SK-N-SH (cell line): ENCODE measurements at regions not wholly inside any gene's neighbourhood (a gene's known extent, or its start where the extent isn't known, plus 50 kb on each side); places are given as distances from the start of the nearest gene placed in this dataset.

Experiments used
- CTCF ChIA-PET: fragments of 300-600, 350-600 bp; formaldehyde crosslinking; extraction: SDS; loops from one replicate; lab custom pipeline; 2021; lab: Yijun Ruan, JAX
- POLR2A ChIA-PET: fragments of 350-600 bp; sonication (Branson Sonifier 250); formaldehyde crosslinking; extraction: SDS; loops from one replicate; lab custom pipeline; 2020; ENCODE audit warnings: antibody characterized with exemption, inconsistent platforms; lab: Yijun Ruan, JAX
- DNase-seq: peaks from one replicate; pipeline ENCODE4 v3.0.0; 2012
- H2AFZ ChIP-seq: fragments of 200-600 bp; sonication (generic); 2 replicates; pipeline ENCODE4 v1.8.1; 2016; ENCODE audit warnings: antibody characterized with exemption, mild to moderate bottlenecking, low read depth
- H3F3A ChIP-seq: fragments of 200-600 bp; sonication (generic); replicated peaks from 2 replicates; pipeline ENCODE3; 2016; ENCODE audit warnings: antibody characterized with exemption, mild to moderate bottlenecking; ENCODE audit not compliant: insufficient read depth
- H3K27ac ChIP-seq, 2 experiments: fragments of 200-500 bp in 1 of 2; fragments of 200-600 bp in 1 of 2; sonication (Bioruptor generic) in 1 of 2; sonication (generic), shearing (Covaris generic) in 1 of 2; 2 replicates each; pipeline versions ENCODE4 v1.5.1 to v1.6.1; 2014 to 2016; ENCODE audit warnings: low read depth in 2 of 2, inconsistent platforms in 1 of 2, low read length in 1 of 2, mild to moderate bottlenecking in 1 of 2, mixed read lengths in 1 of 2
- H3K27me3 ChIP-seq: fragments of 200-600 bp; sonication (generic), shearing (Covaris generic); 2 replicates; pipeline ENCODE4 v1.6.1; 2016; ENCODE audit warnings: mixed run types; ENCODE audit not compliant: insufficient read depth
- H3K36me3 ChIP-seq, 2 experiments: fragments of 200-500 bp in 1 of 2; fragments of 200-600 bp in 1 of 2; sonication (Bioruptor generic) in 1 of 2; sonication (generic) in 1 of 2; replicated peaks in 1 of 2; 2 replicates each; pipeline versions ENCODE3 to v1.5.1; 2014 to 2016; ENCODE audit warnings: low read length in 1 of 2, mild to moderate bottlenecking in 1 of 2; ENCODE audit not compliant: insufficient read depth in 2 of 2, control insufficient read depth in 1 of 2
- H3K4me1 ChIP-seq, 2 experiments: fragments of 200-500 bp in 1 of 2; fragments of 200-600 bp in 1 of 2; sonication (Bioruptor generic) in 1 of 2; sonication (generic), shearing (Covaris generic) in 1 of 2; 2 replicates each; pipeline versions ENCODE4 v1.5.1 to v1.6.1; 2014 to 2016; ENCODE audit warnings: low read depth in 1 of 2, low read length in 1 of 2, mixed run types in 1 of 2; ENCODE audit not compliant: insufficient read depth in 2 of 2, control insufficient read depth in 1 of 2
- H3K4me2 ChIP-seq: fragments of 200-600 bp; sonication (generic), shearing (Covaris generic); 2 replicates; pipeline ENCODE4 v1.6.1; 2017; ENCODE audit warnings: mixed run types
- H3K4me3 ChIP-seq, 2 experiments: fragments of 200-500 bp in 1 of 2; fragments of 200-600 bp in 1 of 2; sonication (Bioruptor generic) in 1 of 2; sonication (generic), shearing (Covaris generic) in 1 of 2; 2 replicates each; pipeline versions ENCODE4 v1.5.1 to v1.8.1; 2014 to 2016; ENCODE audit warnings: low read depth in 2 of 2, inconsistent platforms in 1 of 2, low read length in 1 of 2, mild to moderate bottlenecking in 1 of 2, mixed read lengths in 1 of 2, moderate library complexity in 1 of 2
- H3K79me2 ChIP-seq: fragments of 200-600 bp; sonication (generic); 2 replicates; pipeline ENCODE4 v1.8.1; 2017; ENCODE audit warnings: mild to moderate bottlenecking; ENCODE audit not compliant: insufficient read depth
- H3K9ac ChIP-seq: fragments of 200-600 bp; sonication (generic); 2 replicates; pipeline ENCODE4 v1.6.1; 2017; ENCODE audit warnings: mixed run types
- H3K9me2 ChIP-seq: fragments of 200-600 bp; sonication (generic); 2 replicates; pipeline ENCODE4 v1.6.1; 2017; ENCODE audit warnings: mixed run types
- H3K9me3 ChIP-seq: fragments of 200-600 bp; sonication (generic); 2 replicates; pipeline ENCODE4 v1.6.1; 2017; ENCODE audit warnings: mixed run types, mild to moderate bottlenecking, moderate library complexity
- H4K20me1 ChIP-seq: fragments of 200-600 bp; sonication (generic); 2 replicates; pipeline ENCODE4 v1.6.1; 2017; ENCODE audit warnings: mild to moderate bottlenecking, mixed run types; ENCODE audit not compliant: insufficient read depth
- CTCF ChIP-seq: fragments of 200-600 bp; sonication (generic); IDR thresholded peaks from 2 replicates; pipeline ENCODE4 v1.6.1; 2017; ENCODE audit warnings: antibody characterized with exemption, mild to moderate bottlenecking, moderate library complexity
- EP300 ChIP-seq, 2 experiments: IDR thresholded peaks; 2 replicates each; pipeline versions ENCODE4 v1.4.0 to v1.6.1; 2012; ENCODE audit warnings: borderline replicate concordance in 1 of 2, low read depth in 1 of 2, low read length in 1 of 2
- EZH2phosphoT487 ChIP-seq: fragments of 200-600 bp; sonication (generic); IDR thresholded peaks from 2 replicates; pipeline ENCODE4 v1.6.1; 2017; ENCODE audit warnings: low read depth, mixed run types, mild to moderate bottlenecking, antibody characterized with exemption, moderate library complexity, borderline replicate concordance
- GABPA ChIP-seq: IDR thresholded peaks from 2 replicates; pipeline ENCODE4 v1.4.0; 2012; ENCODE audit warnings: low read depth, mild to moderate bottlenecking
- GATA2 ChIP-seq: sonication (generic); formaldehyde crosslinking; IDR thresholded peaks from 2 replicates; pipeline ENCODE4 v1.5.0; 2020; ENCODE audit warnings: mild to moderate bottlenecking, missing genetic modification reagents
- JUND ChIP-seq: IDR thresholded peaks from 2 replicates; pipeline ENCODE4 v1.4.0; 2012
- MAX ChIP-seq: IDR thresholded peaks from 2 replicates; pipeline ENCODE4 v1.4.0; 2012; ENCODE audit warnings: low read depth
- NRF1 ChIP-seq: IDR thresholded peaks from 2 replicates; pipeline ENCODE4 v1.6.1; 2012; ENCODE audit warnings: low read depth, mild to moderate bottlenecking, low read length
- PBX3 ChIP-seq: IDR thresholded peaks from 2 replicates; pipeline ENCODE4; 2012
- POLR2AphosphoS5 ChIP-seq: IDR thresholded peaks from 2 replicates; pipeline ENCODE4 v1.6.1; 2012; ENCODE audit warnings: low read depth, low read length
- RAD21 ChIP-seq: IDR thresholded peaks from 2 replicates; pipeline ENCODE4 v1.6.1; 2012; ENCODE audit warnings: mild to moderate bottlenecking, low read length
- RCOR1 ChIP-seq: fragments of 150-350 bp; IDR thresholded peaks from 2 replicates; pipeline ENCODE4 v1.6.1; 2017; ENCODE audit warnings: antibody characterized with exemption, low read length
- REST ChIP-seq: IDR thresholded peaks from 2 replicates; pipeline ENCODE4 v1.6.1; 2012; ENCODE audit warnings: mild to moderate bottlenecking, low read depth, low read length, moderate library complexity
- RFX5 ChIP-seq: IDR thresholded peaks from 2 replicates; pipeline ENCODE4 v1.6.1; 2012; ENCODE audit warnings: mild to moderate bottlenecking, improper control_type of control experiment, low read length
- SMC3 ChIP-seq: IDR thresholded peaks from 2 replicates; pipeline ENCODE4 v1.6.1; 2012; ENCODE audit warnings: low read depth, low read length, improper control_type of control experiment
- TAF1 ChIP-seq: IDR thresholded peaks from 2 replicates; pipeline ENCODE4 v1.6.1; 2012; ENCODE audit warnings: low read depth, mild to moderate bottlenecking, low read length, moderate library complexity, borderline replicate concordance
- USF1 ChIP-seq: IDR thresholded peaks from 2 replicates; pipeline ENCODE4 v1.4.0; 2012; ENCODE audit warnings: low read depth, borderline replicate concordance
- USF2 ChIP-seq: fragments of 150-350 bp; IDR thresholded peaks from 2 replicates; pipeline ENCODE4 v1.6.1; 2017; ENCODE audit warnings: antibody characterized with exemption, low read length, low read depth, borderline replicate concordance
- YY1 ChIP-seq: IDR thresholded peaks from 2 replicates; pipeline ENCODE4 v1.4.0; 2012; ENCODE audit warnings: low read depth, mild to moderate bottlenecking
- WGBS: methylation state at CpG from one replicate; pipeline ENCODE4 v1.1.6; 2017; ENCODE audit warnings: low lambda C conversion rate; 5-methylcytosine and 5-hydroxymethylcytosine counted together

GRCh38 chr9:109704546-109704945, 75.5 kb upstream of the PALM2AKAP2 start:
- H3K4me2 ChIP-seq, result no peak overlapping the region
- H3K9ac ChIP-seq, result no peak overlapping the region
- no peaks in the 10 kb centered on the region for H3K79me2 ChIP-seq
- ChIA-PET POLR2A (no interaction called here), CTCF (no interaction called here)
- peaks cover 0 to 3% of the 10 kb centered on the region in 2 experiments; a peak in 1 of 4 replicates for H3K4me1 ChIP-seq
- H3F3A ChIP-seq, result peaks cover 10% of the 10 kb centered on the region
- no peak overlapping the region for H2AFZ ChIP-seq
- 23% methylated on average over 2 of the region's 2 CpGs for whole genome bisulfite sequencing
- H3K9me3 ChIP-seq, result no peaks in the 10 kb centered on the region
- H4K20me1 ChIP-seq, result no peaks in the 10 kb centered on the region
- TF ChIP-seq RAD21 (no peak), RCOR1 (no peak), USF1 (no peak), EZH2phosphoT487 (no peak), PBX3 (no peak), SMC3 (no peak), JUND (no peak), POLR2AphosphoS5 (no peak), CTCF (no peak), NRF1 (no peak), REST (no peak), TAF1 (no peak), GABPA (no peak), USF2 (no peak), GATA2 (CRISPR knock-in tag) (no peak), EP300 (IDR thresholded peaks at IDR 0.05; ENCODE audit: borderline replicate concordance in 1 of 2, low read depth in 1 of 2, low read length in 1 of 2) (no peak), YY1 (no peak), RFX5 (no peak), MAX (no peak)
- no peak overlapping the region for H3K4me3 ChIP-seq
- H3K9me2 ChIP-seq, result no peaks in the 10 kb centered on the region
- H3K36me3 ChIP-seq, result no peaks in the 10 kb centered on the region
- no peaks in the 10 kb centered on the region for H3K27me3 ChIP-seq
- no peak for DNase-seq
- no peak overlapping the region for H3K27ac ChIP-seq
